Cardiac fibroblast (primary cell): ENCODE measurements at regions not wholly inside any gene's neighbourhood (a gene's known extent, or its start where the extent isn't known, plus 50 kb on each side); places are given as distances from the start of the nearest gene placed in this dataset.

Experiments used
- DNase-seq, 2 donors: peaks; one replicate each; pipeline versions ENCODE4 v3.0.0 to v3.0.0-alpha.2; 2010; ENCODE audit warnings: low read depth in 2 of 2
- H3K4me3 ChIP-seq, 2 donors: replicated peaks in 1 of 2; 1 replicate in 1 of 2; 2 replicates in 1 of 2; pipeline ENCODE4 v1.5.1; 2011; ENCODE audit warnings: low read depth in 2 of 2, low read length in 2 of 2, mild to moderate bottlenecking in 2 of 2, moderate library complexity in 1 of 2
- TF ChIP-seq, protein P1 (sequence below): IDR thresholded peaks from one replicate; pipeline ENCODE4 v1.5.1; 2011; ENCODE audit warnings: low read depth, mild to moderate bottlenecking, low read length, inconsistent platforms

DNA sequence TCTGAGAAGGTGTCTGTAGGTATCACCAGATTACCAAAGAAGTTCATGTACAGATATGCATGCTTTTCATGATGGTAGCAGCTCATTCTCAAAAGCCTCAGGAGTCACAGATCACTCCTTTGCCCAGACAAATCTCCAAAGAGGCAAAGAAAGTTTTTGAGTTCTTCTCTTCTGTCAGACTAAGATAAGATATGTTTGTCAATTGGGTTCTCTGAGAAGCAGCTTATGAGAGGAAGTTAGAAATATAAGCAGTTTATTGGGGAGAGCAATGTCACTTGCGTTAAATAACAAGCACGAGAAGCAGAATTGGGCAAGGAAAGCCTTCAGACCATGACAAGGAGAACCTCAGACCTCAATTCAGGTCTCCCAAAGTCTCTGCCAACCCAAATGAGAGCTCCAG, 219.2 kb upstream of the KLF4 start:
- TF ChIP-seq, protein P1, sequence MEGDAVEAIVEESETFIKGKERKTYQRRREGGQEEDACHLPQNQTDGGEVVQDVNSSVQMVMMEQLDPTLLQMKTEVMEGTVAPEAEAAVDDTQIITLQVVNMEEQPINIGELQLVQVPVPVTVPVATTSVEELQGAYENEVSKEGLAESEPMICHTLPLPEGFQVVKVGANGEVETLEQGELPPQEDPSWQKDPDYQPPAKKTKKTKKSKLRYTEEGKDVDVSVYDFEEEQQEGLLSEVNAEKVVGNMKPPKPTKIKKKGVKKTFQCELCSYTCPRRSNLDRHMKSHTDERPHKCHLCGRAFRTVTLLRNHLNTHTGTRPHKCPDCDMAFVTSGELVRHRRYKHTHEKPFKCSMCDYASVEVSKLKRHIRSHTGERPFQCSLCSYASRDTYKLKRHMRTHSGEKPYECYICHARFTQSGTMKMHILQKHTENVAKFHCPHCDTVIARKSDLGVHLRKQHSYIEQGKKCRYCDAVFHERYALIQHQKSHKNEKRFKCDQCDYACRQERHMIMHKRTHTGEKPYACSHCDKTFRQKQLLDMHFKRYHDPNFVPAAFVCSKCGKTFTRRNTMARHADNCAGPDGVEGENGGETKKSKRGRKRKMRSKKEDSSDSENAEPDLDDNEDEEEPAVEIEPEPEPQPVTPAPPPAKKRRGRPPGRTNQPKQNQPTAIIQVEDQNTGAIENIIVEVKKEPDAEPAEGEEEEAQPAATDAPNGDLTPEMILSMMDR: no peak
- H3K4me3 ChIP-seq: no peak overlapping the region
- no peak for DNase-seq

GRCh38 chr9:107707915-107708441, 218.4 kb upstream of the KLF4 start:
- no peak overlapping the region for H3K4me3 ChIP-seq
- TF ChIP-seq, protein P1: no peak
- DNase-seq: peak; percentile 47 to 80

- TF ChIP-seq, protein P1: no peak
- peak; percentile 96 for DNase-seq
- no peak overlapping the region for H3K4me3 ChIP-seq
These were observed 217.9 kb upstream of the KLF4 start for GRCh38 chr9:107707428-107707837.

GRCh38 chr9:107706701-107707427, 217.3 kb upstream of the KLF4 start:
- TF ChIP-seq, protein P1: no peak
- H3K4me3 ChIP-seq: no peak overlapping the region
- no peak for DNase-seq

- no peak overlapping the region for H3K4me3 ChIP-seq
- TF ChIP-seq, protein P1: no peak
- no peak for DNase-seq
These were observed 216.0 kb upstream of the KLF4 start for GRCh38 chr9:107705521-107705920.

DNA sequence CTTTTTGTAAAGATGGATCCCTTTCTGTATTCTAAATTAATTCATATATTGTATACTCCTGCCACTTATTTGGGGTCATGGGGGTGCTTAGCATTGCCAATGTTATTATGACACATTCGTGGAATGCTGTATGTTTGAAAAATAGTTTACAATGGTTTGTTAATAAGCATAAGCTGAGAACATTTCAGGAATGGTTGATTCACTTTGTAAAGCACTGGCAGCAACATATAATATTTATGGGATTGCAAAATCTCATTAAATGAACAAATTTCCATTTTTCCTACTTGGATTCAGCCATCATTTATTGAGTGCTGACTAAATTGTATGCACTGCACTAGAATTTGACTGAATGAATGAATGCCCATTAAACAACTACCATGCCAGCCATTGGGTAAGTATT, 215.2 kb upstream of the KLF4 start:
- H3K4me3 ChIP-seq: no peak overlapping the region
- no peak for DNase-seq
- TF ChIP-seq, protein P1: no peak
